HG03066 (cell line): ENCODE measurements at regions not wholly inside any gene's neighbourhood (a gene's known extent, or its start where the extent isn't known, plus 50 kb on each side); places are given as distances from the start of the nearest gene placed in this dataset.

Experiments
- ATAC-seq: cut with Tn5 transposase; IDR thresholded peaks from one replicate; pipeline ENCODE4 v1.9.1; 2021; ENCODE audit warnings: low read depth; ENCODE audit not compliant: unreplicated experiment

DNA sequence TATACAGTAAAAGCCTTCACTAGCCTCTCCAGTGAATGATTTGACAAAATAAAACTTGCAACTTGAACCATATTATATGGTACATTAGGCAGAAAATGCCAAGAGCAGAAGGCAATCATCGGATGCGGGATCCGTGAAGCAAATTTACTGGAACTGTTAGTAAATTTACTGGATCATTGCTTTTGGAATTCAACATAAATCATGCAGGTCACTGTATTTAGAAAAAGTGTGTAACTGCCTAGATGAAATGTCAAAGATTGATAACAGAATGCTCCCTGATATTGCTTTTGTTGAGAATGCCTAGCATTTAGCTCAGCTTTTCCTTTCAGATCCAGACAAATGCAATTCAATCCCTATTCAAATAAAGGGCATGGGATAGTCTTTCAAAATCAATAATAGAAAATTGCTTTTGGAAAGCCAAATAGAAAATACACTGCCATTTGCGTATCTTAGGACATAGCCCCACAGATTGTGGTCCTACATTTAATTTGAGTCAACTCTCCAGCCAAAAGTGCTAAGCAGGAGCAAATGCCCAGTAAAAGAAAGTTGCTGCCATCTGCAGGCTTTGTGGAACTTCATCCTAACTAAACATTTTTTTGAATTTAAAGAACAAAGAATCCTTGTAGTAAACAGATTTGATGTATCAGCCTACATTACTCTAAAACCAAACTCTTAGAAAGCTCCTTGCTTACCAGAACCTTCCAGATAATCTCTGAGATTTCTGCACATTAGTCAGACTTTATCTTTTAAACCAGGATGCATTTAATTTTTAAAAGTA is 109.5 kb upstream of the HSF2 start:
- ATAC-seq, result no peak

DNA sequence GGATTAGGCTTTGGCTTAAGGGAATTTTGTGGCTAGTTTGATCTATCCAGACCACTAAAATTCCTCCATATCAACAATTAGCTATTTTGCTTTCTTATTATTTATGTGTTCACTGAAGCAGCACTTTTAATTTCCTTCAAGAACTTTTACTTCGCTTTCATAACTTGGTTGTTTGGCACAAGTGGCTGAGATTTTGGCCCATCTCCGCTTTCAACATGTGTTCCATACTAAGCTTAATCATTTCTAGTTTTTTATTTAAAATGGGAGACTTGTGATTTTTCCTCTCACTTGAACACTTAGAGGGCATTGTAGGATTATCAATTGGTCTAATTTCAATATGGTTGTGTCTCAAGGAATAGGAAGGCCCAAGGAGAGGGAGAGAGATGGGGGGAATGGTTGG is 102.4 kb upstream of the HSF2 start:
- ATAC-seq, result no peak

GRCh38 chr6:122302067-122302466 is 97.4 kb upstream of the HSF2 start:
- ATAC-seq, result no peak

GRCh38 chr6:122307577-122307976 is 91.9 kb upstream of the HSF2 start:
- ATAC-seq, result no peak

DNA sequence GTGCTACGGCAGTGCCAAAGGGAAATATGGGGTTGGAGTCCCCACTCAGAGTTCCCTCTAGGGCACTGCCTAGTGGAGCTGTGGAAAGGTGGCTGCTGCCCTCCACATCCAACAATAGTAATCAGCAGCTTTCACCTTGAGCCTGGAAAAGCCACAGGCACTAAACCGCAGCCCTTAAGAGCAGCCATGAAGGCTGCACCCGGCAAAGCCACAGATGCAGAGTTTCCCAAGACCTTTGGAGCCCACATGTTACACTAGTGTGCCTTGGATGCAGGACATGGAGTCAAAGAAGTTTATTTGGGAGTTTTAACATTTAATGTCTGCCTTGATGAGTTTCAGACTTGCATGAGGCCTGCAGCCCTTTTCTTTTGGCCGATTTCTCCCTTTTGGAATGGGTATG is 91.4 kb upstream of the HSF2 start:
- ATAC-seq, result no peak

DNA sequence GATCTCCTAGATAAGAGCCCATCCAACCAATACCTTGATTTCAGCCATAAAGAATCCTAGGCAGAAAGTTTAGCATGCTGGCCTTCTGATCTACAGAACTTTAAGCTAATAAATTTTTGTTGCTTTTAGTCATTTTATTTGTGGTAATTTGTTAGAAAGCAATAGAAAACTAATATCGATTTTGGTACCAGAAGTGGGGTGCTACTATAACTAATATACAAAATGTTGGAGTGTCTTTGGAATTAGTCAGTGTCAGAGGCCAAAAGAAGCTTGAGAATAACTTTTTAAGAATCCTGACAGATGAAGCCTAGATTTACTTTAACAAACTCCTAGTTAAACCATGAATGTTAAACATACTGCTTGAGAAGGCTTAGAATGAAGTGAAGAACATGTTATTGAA is 83.6 kb upstream of the HSF2 start:
- ATAC-seq, result no peak

GRCh38 chr6:122322824-122323223 is 76.6 kb upstream of the HSF2 start:
- ATAC-seq, result peak; percentile 52

DNA sequence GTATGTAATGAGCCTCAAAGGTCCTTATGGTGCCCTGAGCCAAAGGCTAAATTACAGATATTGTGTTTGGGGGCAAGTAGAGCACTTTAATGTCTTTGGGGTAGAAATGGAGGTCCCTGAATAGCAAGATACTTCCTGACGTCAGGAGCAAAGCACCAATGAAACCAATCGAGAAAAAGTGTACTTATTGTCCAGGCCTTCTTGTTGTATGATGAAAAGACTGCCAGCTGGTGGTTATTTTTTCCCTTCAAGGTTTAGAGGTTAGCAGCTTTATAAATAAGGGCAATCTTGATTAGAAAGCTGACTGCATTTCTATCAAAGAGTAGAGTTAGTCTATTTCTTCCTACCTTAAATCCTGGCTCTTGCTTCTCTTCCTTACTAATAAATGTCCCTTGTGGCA is 76.1 kb upstream of the HSF2 start:
- ATAC-seq, result peak; percentile 22

DNA sequence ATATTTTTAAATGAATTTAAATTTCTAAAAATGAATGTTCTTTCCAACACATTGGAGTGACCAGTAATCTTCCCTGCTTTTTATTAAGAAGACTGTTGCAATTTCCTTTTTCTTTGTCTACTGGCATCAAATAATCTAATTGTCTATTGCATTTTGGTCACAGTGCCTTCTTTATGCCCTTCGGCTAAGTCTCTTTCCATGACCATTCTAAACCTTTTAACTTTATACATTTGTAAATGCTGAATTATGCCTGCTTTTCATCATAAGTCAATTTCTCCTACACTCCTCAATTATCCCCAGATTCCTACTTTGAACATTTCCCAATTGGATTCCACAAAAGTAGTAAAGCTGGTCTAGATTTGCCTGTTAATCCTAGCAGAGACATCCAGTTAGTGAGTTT is 69.1 kb upstream of the HSF2 start:
- no peak for ATAC-seq

DNA sequence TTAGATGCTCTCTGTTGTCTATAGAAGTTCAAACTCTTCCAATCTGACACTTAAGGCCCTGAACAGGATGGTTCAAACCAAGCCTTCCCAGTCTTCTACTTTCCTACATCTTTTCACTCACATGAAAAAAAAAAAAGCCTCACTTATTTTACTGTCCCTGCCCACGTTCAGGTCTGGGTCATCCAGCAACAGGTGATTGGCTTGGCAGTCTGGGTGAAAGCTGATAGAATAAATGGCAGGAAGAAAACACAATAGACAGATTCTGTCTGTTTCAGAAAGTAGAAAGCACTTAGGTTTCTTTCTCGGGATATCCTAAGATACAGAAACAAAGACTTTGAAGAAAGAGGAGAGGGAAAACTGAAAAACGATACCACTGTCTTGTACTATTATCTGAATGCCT is 61.8 kb upstream of the HSF2 start:
- no peak for ATAC-seq

- no peak for ATAC-seq
These were observed 59.8 kb upstream of the HSF2 start for GRCh38 chr6:122339661-122340060.

GRCh38 chr6:122347280-122347679 is 52.2 kb upstream of the HSF2 start:
- no peak for ATAC-seq

DNA sequence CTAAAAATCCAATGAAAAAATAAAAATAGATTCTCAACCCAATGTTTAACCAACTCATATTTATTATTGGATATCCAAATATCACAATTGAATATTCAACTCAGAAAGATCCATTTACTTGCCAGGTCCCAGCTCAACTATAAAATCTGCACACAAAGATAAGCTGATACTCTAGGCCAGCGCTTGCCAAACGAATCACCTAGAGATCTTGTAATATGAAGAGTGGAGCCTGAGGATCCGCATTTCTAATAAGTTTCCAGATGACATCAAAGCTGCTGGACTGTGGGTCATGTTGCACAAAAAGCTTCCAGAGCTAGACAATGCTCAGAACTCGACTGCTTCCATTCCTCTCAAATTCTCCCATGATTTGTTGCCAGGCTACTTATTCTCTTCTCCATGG is 51.7 kb upstream of the HSF2 start:
- no peak for ATAC-seq
